ENCODE measurements at regions not wholly inside any gene's neighbourhood (a gene's known extent, or its start where the extent isn't known, plus 50 kb on each side); places are given as distances from the start of the nearest gene placed in this dataset.

DNA sequence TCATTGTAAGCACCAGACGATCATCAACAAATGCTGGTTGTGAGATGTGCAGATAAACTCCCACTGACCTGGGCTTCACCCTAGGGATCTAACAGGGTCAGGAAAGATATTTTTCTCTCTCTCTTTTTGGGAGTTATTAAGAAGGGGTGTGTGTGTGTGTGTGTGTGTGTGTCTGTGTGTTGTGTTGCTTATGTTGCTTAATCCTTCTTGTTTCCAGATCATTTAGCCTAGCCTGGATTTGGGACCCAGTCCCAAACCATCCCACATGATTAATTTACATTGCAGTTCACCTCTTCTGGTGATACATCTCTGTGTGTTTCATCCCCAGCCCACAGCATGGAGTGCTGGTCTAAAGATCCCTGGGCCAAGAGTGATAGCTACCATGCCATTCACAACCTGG is 122.8 kb upstream of the IPO9 start:
- DNase-seq (ENCODE audit: low read depth in 2 of 3, low spot score in 2 of 3), result no peak

DNA sequence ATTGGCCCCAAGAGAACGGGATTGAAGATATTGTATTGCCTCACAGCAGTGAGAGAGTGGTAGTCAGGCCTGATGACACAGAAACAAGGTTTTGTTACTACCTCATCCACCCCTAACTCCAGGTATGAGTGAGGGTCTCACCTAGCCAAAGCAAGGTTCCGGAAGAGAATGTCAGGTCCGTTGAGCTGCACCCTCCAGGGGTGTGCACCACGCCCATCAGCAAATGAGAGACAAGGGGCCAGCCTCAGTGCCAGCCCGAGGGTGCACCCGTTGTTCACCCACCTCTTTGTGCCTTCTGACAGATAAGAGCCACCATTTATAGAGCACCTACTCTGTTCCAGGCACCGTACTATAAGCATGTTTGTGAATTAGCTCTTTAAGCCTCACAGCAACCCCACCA is 121.9 kb upstream of the IPO9 start:
- DNase-seq (ENCODE audit: low read depth in 2 of 3, low spot score in 2 of 3), result no peak

DNA sequence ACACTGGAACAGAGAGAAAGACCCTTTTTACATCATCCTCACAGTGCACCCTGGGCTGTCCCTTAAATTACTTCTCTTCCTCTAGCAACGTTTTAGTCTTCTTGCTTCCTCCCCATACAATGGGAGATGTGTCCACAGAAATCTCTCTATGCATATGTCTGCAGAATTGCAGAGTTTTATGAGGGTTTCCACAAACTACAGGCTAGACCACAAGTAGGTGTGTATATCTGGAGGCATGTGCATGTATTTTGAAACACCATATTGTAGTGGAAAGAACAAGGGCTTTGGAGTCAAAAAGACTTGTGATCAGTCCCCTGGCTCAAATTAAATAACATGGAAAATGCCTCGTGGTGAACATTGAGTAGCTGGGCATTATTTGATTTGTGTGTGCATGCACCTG is 121.3 kb upstream of the IPO9 start:
- DNase-seq (ENCODE audit: low read depth in 2 of 3, low spot score in 2 of 3), result no peak

DNA sequence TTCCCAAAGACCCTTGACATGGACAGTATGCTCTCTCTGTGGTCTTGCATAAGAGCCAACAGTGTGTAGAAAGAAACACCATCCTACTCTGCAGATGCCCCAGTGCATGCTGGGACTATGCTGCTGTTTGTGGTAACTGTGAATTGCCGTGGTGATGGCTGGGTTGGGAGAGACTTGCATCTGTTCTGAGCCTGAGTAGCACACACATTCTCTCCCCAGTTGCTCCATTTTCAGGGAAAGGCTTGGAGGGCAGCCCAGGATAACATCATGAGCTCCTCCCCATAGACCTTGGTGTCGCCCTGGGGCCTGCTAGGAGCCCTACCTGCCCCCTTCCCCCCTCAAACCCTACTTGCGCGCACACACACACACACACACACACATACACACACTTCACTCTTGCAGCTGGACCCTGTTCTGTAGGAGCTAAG is 120.9 kb upstream of the IPO9 start:
- DNase-seq (ENCODE audit: low read depth in 2 of 3, low spot score in 2 of 3), result no peak

DNA sequence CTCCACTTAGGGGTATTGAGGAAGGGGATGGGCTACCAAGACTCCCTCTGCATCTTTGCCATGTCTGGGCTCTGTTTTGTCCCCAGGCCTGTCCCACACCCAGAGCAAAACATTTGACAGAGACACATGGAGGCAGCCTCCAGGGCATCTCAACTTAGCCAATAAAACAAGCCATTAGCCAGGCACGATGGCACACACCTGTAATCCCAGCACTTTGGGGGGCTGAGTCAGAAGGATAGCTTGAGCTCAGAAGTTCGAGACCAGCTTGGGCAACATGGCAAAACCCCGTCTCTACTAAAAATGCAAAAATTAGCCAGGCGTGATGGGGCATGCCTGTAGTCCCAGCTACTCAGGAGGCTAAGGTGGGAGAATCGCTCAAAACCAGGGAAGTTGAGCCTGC is 120.3 kb upstream of the IPO9 start:
- DNase-seq (ENCODE audit: low read depth in 2 of 3, low spot score in 2 of 3), result no peak

DNA sequence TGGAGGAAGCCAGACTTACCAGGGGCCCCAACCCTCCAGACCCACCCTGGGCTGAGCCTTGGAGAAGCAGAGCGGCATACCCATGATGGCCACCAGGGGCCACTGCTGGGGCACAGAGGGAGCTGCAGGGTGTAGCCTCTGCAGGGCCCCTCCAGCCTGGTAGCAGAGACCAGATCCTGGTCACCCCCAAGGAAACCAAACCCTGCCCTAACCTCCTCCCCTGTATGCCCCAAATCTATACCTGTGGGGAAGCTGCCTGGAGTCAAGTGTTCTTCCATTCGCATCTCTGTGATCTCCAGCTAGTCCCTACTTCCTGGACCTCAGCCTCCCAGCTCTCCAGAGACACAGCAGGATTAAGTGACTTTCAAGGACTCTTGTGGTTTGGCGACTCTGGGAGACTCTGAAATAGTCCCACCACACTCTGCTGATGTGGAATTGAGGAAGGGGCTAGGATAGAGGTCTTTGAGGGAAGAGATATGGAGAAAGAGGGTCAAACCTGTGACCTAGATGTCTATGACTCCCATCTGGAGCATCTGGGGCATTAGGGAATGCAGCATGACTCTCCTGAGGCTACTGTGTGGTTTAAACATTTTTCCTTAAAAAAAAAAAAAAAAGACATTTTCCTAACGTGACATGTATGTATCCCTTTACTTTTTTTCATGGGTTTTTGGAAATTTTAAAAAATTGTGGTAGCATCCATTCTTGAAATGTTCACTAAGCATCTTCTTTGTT is 119.2 kb upstream of the IPO9 start:
- DNase-seq (ENCODE audit: low read depth in 2 of 3, low spot score in 2 of 3), result peak; percentile 30 to 41 (median 40)

DNA sequence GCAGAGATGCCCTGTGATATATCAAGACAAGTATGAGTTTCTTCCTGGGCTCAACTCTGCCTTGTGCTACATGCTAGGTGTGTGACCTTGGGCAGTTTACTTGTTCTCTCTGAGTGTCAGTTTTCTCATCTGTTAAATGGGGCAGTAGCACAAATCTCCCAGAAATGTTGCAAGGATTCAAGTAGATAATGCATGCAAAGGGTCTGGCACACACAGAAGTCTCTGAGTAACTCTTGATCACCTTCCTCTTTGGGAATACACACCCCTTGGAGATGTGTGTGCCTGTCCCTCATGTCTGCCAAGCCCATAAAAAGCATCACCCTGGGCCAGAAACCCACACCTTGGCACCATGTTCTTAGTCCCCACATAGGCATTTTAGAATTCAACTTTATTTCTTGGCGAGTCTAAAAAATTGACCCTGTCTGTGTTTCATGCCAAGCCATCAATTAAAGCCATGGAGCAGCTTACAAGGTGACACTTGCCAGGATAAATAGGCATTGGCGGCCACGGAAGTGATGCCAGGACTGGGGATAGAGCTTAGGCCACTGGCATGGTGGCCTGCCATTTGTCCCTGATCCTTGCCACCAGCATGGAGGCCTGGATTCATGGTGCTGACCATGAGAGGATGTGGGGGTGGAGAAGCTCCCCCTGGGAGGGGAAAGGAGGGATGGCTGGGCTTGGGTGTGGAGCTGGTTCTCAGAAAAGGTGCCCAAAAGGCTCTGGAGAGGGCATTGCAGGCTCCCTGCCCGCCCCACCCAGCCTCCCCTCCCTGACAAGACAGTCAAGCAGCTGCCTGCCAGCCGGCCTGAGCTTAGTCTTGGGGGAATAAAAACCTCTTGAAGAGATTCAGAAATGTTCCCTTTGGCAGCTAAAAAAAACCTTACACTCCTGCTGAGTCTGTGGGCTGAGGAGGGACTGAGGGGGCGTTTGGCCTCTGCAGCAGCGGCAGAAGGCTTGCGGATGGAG is 118.0 kb upstream of the IPO9 start:
- DNase-seq (ENCODE audit: low read depth in 2 of 3, low spot score in 2 of 3), result no peak

DNA sequence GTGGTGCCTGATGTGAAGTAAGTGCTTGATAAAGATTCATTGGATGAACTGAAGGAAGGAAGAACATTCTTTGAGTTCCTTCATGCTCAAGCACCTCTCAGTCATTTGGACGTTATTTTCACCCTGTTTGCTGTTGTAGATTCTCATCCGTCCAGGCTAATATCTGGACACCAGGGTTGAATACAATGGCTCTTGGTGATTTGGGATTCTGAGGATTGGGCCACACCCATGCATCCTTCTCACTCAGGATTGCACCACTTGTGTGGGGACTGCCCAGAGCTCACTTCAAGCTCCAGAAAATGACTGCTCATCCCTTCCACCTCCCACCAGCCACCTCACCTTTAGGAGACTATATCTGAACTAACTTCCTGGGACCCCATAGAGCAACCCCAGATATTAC is 117.1 kb upstream of the IPO9 start:
- no peak for DNase-seq (ENCODE audit: low read depth in 2 of 3, low spot score in 2 of 3)

DNA sequence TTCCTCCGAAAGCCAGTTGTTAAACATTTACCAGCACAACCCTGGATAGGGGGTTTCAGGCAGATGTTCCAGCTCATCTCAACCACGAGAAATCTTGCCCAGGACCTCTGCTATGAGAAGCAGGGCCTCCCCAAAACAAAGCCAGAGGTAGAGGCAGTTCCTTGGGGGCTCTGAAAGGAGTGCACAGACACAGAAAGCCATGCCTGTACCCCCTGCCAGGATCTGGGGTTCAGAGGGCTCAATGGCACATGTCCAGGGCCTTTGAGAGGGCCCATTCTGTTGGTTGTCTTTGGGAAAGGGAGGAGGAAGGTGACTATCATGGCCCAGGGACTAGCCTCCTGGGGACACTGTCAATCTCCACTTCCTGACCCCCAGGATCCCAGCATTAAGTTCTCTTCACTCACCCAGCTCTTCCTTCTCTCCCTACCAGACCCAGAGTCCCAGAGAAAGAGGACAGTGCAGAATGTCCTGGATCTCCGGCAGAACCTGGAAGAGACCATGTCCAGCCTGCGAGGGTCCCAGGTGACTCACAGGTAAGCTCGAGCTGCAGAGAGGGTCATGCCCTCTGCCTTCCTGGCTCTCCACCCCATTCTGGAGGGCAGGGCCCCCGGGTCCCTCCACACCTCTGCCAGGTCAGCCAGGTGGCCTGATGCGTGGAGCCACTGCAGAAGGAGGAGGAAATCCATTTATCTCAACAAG is 116.4 kb upstream of the IPO9 start:
- DNase-seq (ENCODE audit: low read depth in 2 of 3, low spot score in 2 of 3), result no peak

DNA sequence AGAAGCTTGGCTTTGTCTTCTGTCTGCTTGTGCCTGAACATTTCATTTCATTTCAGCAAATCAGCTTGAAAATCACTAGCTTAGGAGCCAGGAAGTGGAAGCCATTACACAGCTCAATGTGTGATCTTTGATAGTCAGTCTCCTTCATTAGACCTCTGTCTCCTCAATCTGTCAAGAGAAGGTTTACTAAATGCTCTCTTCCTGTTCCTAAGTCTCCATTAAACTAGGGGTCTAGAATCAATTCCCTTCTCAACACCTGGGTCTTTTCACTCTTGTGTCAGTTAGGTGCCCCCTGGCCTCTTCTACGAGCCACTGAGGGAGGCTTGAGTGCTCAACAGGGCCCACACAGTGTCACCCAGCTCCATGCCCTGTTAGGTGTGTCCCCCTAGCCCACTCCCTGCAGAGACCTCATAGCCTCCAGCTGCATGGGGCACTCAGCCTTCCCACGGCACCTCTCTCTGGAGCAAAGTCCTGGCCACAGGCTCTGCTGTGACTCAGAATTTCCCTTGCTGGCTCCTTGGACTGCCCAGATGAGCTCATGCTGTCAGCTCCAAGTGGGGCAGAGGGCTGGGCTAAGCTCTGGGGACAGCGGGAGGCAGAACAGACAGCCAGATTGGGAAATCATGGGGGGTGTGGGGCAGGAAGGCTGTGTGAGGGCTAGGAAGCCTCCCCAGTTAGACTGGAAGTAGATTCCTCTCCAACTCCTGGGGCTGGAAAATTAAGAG is 115.7 kb upstream of the IPO9 start:
- DNase-seq (ENCODE audit: low read depth in 2 of 3, low spot score in 2 of 3), result no peak

DNA sequence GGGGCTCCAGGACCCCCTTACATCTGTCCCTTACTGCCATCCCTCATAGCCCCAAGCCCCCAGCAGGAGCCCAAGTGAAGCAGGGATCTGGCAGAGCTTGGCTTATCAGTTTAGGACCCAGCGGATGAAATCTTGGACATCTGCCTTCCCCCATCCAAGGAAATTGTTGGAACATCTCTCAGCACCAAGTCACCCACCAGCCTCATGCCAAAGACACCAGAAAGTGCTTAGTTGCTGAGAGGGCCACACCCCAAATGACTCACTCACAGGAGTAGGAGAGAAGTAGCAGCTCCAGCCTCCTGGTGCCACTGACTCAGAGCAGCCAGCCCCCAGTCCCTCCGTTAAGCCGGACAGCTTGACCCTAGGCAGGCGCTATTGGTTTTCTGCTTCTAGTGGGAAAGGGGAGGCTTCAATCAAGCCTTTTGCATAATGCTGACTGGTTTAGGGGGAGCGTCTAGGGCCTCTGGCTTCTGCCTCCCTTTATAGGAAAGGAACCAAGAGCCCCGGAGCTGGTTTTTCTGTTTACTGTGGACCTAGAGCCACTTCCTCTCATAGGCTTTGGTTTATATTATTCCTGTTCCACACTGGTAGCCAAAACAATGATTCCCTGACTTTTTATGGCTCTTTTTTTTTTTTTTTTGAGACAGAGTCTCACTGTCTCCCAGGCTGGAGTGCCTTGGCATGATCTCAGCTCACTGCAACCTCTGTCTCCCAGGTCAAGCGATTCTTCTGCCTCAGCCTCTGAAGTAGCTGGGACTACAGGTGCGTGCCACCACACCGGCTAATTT is 114.2 kb upstream of the IPO9 start:
- no peak for DNase-seq (ENCODE audit: low read depth in 2 of 3, low spot score in 2 of 3)

DNA sequence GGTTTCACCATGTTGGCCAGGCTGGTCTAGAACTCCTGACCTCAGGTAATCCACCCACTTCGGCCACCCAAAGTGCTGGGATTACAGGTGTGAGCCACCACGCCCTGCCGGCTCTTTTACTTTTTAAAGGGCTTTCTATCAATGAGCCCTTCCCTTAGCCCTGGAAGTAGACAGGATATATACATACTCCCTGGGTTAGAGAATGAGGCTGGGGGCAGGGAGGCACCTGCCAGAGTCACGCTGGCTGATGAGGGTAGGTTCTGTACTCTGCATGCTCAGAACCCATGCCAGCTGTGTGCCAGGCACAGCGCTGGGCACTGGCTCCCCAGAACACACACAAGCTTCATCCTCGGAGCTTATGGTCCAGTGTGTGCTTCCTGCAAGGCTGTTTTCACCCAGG is 113.6 kb upstream of the IPO9 start:
- DNase-seq (ENCODE audit: low read depth in 2 of 3, low spot score in 2 of 3), result no peak

DNA sequence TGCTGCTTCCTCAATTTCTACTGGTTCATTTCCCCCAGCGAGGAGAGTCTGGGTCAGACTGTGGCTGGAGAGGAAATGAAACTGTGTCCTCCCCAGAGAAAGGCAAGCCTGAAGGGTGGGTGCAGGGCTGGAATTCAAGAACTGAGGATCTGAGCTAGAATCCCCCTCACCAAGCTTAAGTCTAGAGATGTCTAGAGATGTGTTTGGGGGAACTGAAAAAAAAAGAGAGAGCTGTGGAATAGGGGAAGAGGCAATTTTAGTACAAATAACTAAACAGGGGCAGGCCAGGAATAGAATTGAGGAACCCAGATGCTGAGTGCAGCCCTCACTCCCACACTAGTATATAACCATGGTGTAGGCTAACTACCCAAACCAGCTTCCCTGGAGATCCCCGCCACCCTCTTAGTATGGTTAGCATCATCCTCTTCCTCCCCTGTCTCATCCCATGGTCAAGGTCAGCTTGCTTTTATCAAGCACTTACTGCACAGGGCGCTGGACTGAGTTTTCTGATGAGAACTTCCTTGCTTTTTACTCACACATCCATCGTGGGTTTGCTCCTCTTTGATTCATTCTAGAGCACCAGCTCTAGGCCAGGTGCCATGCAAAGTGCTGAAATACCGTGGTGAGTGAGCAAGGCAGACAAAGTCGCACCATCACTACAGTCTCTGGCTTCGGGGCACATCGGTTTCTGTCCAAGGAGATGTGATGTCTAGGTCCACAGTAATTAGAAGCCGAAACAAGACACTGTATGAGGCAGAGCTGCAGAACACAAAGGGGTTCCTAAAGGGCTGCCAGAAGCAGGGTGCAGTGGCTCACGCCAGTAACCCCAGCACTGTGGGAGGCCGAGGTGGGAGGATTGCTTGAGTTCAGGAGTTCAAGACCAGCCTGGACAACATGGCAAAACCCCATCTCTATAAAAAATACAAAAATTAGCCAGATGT is 112.9 kb upstream of the IPO9 start:
- no peak for DNase-seq (ENCODE audit: low read depth in 2 of 3, low spot score in 2 of 3)

DNA sequence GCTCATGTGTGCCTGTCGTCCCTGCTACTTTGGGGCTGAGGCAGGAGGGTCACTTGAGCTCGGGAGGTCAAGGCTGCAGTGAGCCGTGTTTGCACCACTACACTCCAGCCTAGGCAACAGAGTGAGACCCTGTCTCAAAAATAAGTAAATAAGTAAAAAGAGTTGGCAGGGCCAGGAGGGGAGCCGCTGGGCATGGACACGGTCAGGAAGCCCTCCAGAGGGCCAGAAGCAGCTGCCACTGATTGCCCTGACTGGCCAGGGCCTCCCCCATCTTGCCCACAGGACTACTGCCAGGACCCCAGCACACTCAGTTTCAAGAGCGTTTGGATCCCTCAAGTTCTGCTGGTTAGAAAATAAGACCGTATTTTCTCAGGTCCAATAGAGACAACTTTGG is 112.2 kb upstream of the IPO9 start:
- no peak for DNase-seq (ENCODE audit: low read depth in 2 of 3, low spot score in 2 of 3)

DNA sequence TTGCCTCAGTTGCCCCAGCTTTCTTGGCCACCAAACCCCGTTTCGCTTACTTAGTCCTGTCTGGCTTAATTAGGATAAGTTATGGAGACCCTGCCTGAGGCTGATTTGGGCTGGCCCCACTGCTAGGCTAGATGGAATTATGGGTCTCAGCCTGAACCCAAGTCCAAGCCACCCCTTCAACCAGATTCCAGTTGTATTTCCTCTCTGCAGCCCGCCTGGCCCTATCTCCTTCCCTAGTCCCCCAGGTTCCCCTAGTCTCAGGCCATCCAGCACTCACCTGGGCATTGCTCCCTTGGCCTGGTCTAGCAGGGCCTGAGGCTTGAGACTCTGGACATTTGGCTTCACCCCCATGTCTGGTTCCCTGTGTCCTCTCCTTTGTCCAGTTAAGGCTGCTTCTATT is 111.7 kb upstream of the IPO9 start:
- no peak for DNase-seq (ENCODE audit: low read depth in 2 of 3, low spot score in 2 of 3)

DNA sequence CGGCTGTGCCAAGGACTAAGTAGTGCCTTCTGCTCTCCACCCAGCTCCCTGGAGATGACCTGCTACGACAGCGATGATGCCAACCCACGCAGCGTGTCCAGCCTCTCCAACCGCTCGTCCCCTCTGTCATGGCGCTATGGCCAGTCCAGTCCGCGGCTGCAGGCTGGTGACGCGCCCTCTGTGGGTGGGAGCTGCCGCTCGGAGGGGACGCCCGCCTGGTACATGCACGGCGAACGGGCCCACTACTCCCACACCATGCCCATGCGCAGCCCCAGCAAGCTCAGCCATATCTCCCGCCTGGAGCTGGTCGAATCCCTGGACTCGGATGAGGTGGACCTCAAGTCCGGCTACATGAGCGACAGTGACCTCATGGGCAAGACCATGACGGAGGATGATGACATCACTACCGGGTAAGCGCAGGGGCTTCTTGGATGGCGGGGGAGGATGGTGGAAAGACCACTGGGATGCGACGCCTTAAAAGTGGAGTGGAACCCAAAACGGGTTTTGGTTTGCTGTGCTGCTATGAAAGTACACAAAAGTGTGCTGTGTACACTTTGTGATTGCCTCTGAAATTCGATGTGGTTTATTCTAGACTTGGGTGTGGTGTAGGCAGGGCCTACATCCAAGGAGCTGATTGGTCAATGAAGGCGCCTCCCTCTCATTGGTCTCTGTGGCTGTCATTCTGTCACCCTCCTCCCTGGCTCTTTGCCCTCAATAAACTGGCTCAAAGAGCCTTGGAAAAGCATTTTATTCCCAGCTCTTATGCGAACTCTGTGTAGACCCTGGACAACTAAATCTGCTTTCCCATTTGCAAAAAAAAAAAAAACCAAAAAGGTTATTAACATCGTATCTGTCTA is 110.4 kb upstream of the IPO9 start:
- no peak for DNase-seq (ENCODE audit: low read depth in 2 of 3, low spot score in 2 of 3)

DNA sequence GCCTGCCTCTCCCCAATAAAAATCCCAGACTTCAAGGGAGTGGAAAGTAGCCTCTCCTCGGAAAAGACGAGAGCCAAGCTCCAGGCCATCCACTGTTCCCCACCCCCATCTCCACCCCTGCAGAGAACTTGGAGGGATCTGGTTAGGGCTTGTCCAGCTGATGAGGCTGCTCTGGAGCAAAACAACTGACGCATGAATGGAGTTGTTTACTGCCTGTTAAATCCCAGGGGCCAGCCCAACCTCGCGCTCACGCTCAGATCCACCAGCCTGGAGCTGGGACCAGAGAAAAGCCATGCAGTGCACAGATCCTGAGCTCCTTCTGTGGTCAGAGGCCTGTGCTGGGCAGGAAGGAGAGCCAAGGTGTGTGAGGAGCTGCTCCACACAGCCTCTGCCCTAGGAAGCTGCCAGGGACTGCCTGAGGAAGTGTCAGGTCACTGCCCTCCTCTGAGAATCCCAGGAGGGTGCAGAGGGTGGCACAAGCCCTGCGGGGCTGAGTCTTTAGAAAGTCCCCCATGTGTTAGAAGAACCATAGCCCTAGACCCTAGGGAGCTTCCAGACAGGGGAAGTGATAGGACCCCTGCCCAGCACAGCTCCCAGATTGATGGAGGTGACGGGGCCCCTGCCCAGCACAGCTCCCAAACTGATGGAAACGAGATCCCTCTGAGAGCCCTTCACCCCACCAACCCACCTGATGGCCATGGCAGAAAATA is 109.0 kb upstream of the IPO9 start:
- no peak for DNase-seq (ENCODE audit: low read depth in 2 of 3, low spot score in 2 of 3)

DNA sequence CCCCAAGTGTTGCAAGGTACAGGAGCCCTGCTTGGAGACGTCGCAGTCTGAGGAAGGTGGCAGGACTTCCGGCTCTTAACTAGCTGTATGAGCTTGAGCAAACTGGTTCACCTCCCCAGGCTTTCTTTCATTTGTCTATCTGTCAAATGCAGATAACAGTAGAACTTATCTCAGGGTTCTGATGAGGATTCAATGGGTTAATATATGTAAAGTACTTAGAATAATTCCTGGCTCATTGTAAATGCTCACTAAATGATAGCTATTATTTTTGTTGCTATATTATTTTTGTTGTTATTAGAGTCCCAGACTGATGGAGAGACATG is 108.5 kb upstream of the IPO9 start:
- DNase-seq (ENCODE audit: low read depth in 2 of 3, low spot score in 2 of 3), result no peak
